GM18867 (cell line): ENCODE measurements at regions not wholly inside any gene's neighbourhood (a gene's known extent, or its start where the extent isn't known, plus 50 kb on each side); places are given as distances from the start of the nearest gene placed in this dataset.

Source experiments
- ATAC-seq: cut with Tn5 transposase; IDR thresholded peaks from one replicate; pipeline ENCODE4 v1.9.1; 2021; ENCODE audit warnings: mild to moderate bottlenecking, moderate library complexity; ENCODE audit not compliant: unreplicated experiment

- ATAC-seq, result no peak
Observed at GRCh38 chr14:35989736-35990135, 163.6 kb downstream of the BRMS1L start.

- ATAC-seq, result no peak
Observed at GRCh38 chr14:35988972-35989690, 163.0 kb downstream of the BRMS1L start.

- no peak for ATAC-seq
Observed at GRCh38 chr14:35988550-35988949, 162.4 kb downstream of the BRMS1L start.

GRCh38 chr14:35987731-35988130 lies 161.6 kb downstream of the BRMS1L start:
- ATAC-seq, result no peak

GRCh38 chr14:35986219-35986573 lies 160.1 kb downstream of the BRMS1L start:
- ATAC-seq, result peak; percentile 90

GRCh38 chr14:35985474-35986218 lies 159.5 kb downstream of the BRMS1L start:
- ATAC-seq, result peak; percentile 42

GRCh38 chr14:35979531-35979930 lies 153.4 kb downstream of the BRMS1L start:
- no peak for ATAC-seq

GRCh38 chr14:35978561-35978960 lies 152.4 kb downstream of the BRMS1L start:
- ATAC-seq, result no peak

- no peak for ATAC-seq
Observed at GRCh38 chr14:35975814-35976213, 149.7 kb downstream of the BRMS1L start.

GRCh38 chr14:35973770-35974169 lies 147.6 kb downstream of the BRMS1L start:
- ATAC-seq, result no peak

GRCh38 chr14:35971965-35972630 lies 146.0 kb downstream of the BRMS1L start:
- ATAC-seq, result no peak

- no peak for ATAC-seq
Observed at GRCh38 chr14:35969310-35969709, 143.2 kb downstream of the BRMS1L start.

- no peak for ATAC-seq
Observed at GRCh38 chr14:35965400-35965799, 139.3 kb downstream of the BRMS1L start.

- no peak for ATAC-seq
Observed at GRCh38 chr14:35964697-35965286, 138.7 kb downstream of the BRMS1L start.

GRCh38 chr14:35963209-35963608 lies 137.1 kb downstream of the BRMS1L start:
- peak; percentile 79 for ATAC-seq

GRCh38 chr14:35961697-35962274 lies 135.6 kb downstream of the BRMS1L start:
- ATAC-seq, result no peak

- no peak for ATAC-seq
Observed at GRCh38 chr14:35959835-35960234, 133.7 kb downstream of the BRMS1L start.

GRCh38 chr14:35958499-35958898 lies 132.4 kb downstream of the BRMS1L start:
- ATAC-seq, result no peak

GRCh38 chr14:35956376-35957085 lies 130.4 kb downstream of the BRMS1L start:
- no peak for ATAC-seq

GRCh38 chr14:35952584-35952983 lies 126.4 kb downstream of the BRMS1L start:
- ATAC-seq, result no peak
